ENCODE measurements at regions not wholly inside any gene's neighbourhood (a gene's known extent, or its start where the extent isn't known, plus 50 kb on each side); places are given as distances from the start of the nearest gene placed in this dataset.

- TF ChIP-seq CTCF (conservative IDR thresholded peaks at IDR 0.05), result no peak
- Histone ChIP-seq H3K4me2 (ENCODE audit: insufficient read depth, insufficient read length, low read length) (no peak overlapping the region), H3K4me1 (ENCODE audit: insufficient read depth, low read length) (no peaks in the 10 kb centered on the region), H2BK120ac (ENCODE audit: low read depth, low read length, poor library complexity, severe bottlenecking) (no peak overlapping the region), H3K14ac (ENCODE audit: insufficient read depth, low read length) (no peak overlapping the region), H3K79me2 (ENCODE audit: insufficient read depth, low read length) (no peaks in the 10 kb centered on the region), H3K4ac (ENCODE audit: low read depth, low read length) (no peak overlapping the region), H4K20me1 (ENCODE audit: control insufficient read depth, insufficient read depth, insufficient read length) (no peaks in the 10 kb centered on the region), H2BK12ac (ENCODE audit: insufficient read length, low read depth, low read length) (no peak overlapping the region), H2BK20ac (ENCODE audit: low read depth, low read length, poor library complexity, severe bottlenecking) (no peak overlapping the region), H3K18ac (ENCODE audit: insufficient read length, low read depth, low read length) (no peak overlapping the region), H3K23me2 (ENCODE audit: insufficient read length, low read depth, low read length, poor library complexity, severe bottlenecking) (no peaks in the 10 kb centered on the region), H4K8ac (replicated peaks; ENCODE audit: insufficient read length, low read depth, low read length) (no peak overlapping the region), H3K9me3 (ENCODE audit: control insufficient read depth, low read depth, low read length) (no peaks in the 10 kb centered on the region), H3T11ph (ENCODE audit: low read length) (no peak overlapping the region), H2AFZ (ENCODE audit: low read length) (no peak overlapping the region), H3K79me1 (ENCODE audit: insufficient read depth, low read depth, low read length, poor library complexity, severe bottlenecking) (no peaks in the 10 kb centered on the region), H2BK5ac (ENCODE audit: insufficient read length, low read length) (no peak overlapping the region), H3K23ac (ENCODE audit: insufficient read length, low read depth, low read length) (no peak overlapping the region), H2BK15ac (ENCODE audit: low read depth, low read length) (no peak overlapping the region), H3K27ac (ENCODE audit: insufficient read length, low read depth, low read length) (no peak overlapping the region), H2AK5ac (ENCODE audit: insufficient read length, low read length) (no peak overlapping the region), H4K91ac (ENCODE audit: insufficient read length, low read depth, low read length) (no peak overlapping the region), H3K56ac (ENCODE audit: insufficient read length, low read depth, low read length) (no peak overlapping the region), H4K5ac (ENCODE audit: insufficient read length, low read depth, low read length) (no peak overlapping the region), H3K27me3 (ENCODE audit: insufficient read depth, low read length) (no peaks in the 10 kb centered on the region), H3K9ac (ENCODE audit: extremely low read depth, insufficient read length, low read length) (no peak overlapping the region)
- no peaks in the 10 kb centered on the region; a peak in 1 of 5 replicates for H3K9me3 Mint-ChIP-seq
- no peak overlapping the region for H3K27ac Mint-ChIP-seq
- H3K4me1 Mint-ChIP-seq, result peaks cover 16 to 17% of the 10 kb centered on the region in 2 experiments
- no peak overlapping the region for H3K4me3 Mint-ChIP-seq
- no peaks in the 10 kb centered on the region for H3K27me3 Mint-ChIP-seq (ENCODE audit: low read depth)
- no peaks in the 10 kb centered on the region; a peak in 1 of 7 replicates for H3K36me3 Mint-ChIP-seq (ENCODE audit: insufficient read depth in 1 of 3, low read depth in 3 of 3)
- DNase-seq, result no peak
- WGBS (ENCODE audit: extremely low coverage, insufficient read length, low lambda C conversion rate), result no CpG with 5 or more reads among the region's 1 CpG
Observed at GRCh38 chr7:111660478-111660877, 98.2 kb upstream of the IMMP2L start.
